ENCODE measurements at regions not wholly inside any gene's neighbourhood (a gene's known extent, or its start where the extent isn't known, plus 50 kb on each side); places are given as distances from the start of the nearest gene placed in this dataset.

- Histone ChIP-seq H4K20me1 (ENCODE audit: insufficient read depth) (no peaks in the 10 kb centered on the region), H3K9me2 (ENCODE audit: insufficient read depth) (no peaks in the 10 kb centered on the region), H3K9me3 (ENCODE audit: low read depth) (no peaks in the 10 kb centered on the region), H3K36me3 (ENCODE audit: low read depth) (no peaks in the 10 kb centered on the region), H3F3A (ENCODE audit: insufficient read depth) (no peaks in the 10 kb centered on the region), H3K27ac (no peak overlapping the region), H3K4me3 (no peak overlapping the region), H3K9ac (no peak overlapping the region), H2AFZ (no peak overlapping the region), H3K4me2 (ENCODE audit: unreplicated experiment) (no peak overlapping the region), H3K79me2 (ENCODE audit: insufficient read depth) (no peaks in the 10 kb centered on the region), H3K4me1 (ENCODE audit: insufficient read depth) (no peaks in the 10 kb centered on the region), H3K27me3 (replicated peaks; ENCODE audit: insufficient read depth) (no peaks in the 10 kb centered on the region)
- in situ Hi-C loops (cut with MboI), result no loop called here
- DNase-seq, result no peak
- no peak for TF ChIP-seq EZH2 (IDR thresholded peaks at IDR 0.05; ENCODE audit: insufficient read depth, poor library complexity, severe bottlenecking)
- no peak for TF ChIP-seq EZH2phosphoT487 (IDR thresholded peaks at IDR 0.05; ENCODE audit: insufficient read depth, low read depth)
- 44 to 50% methylated on average over 1 of the region's 1 CpG for WGBS, 2 experiments (ENCODE audit: low coverage in 1 of 2, low lambda C conversion rate in 2 of 2, missing lambda C conversion rate in 2 of 2)
Observed at GRCh38 chrX:39189431-39189830, 388.2 kb downstream of the MID1IP1 start.

- no peaks in the 10 kb centered on the region for H4K20me1 ChIP-seq (ENCODE audit: insufficient read depth)
- no peak overlapping the region for H3K27ac ChIP-seq
- no peak overlapping the region for H3K4me3 ChIP-seq
- H3F3A ChIP-seq (ENCODE audit: insufficient read depth), result no peaks in the 10 kb centered on the region
- no peaks in the 10 kb centered on the region for H3K9me2 ChIP-seq (ENCODE audit: insufficient read depth)
- H3K9ac ChIP-seq, result no peak overlapping the region
- no peaks in the 10 kb centered on the region for H3K27me3 ChIP-seq (replicated peaks; ENCODE audit: insufficient read depth)
- H2AFZ ChIP-seq, result no peak overlapping the region
- H3K4me2 ChIP-seq (ENCODE audit: unreplicated experiment), result no peak overlapping the region
- H3K79me2 ChIP-seq (ENCODE audit: insufficient read depth), result no peaks in the 10 kb centered on the region
- no peaks in the 10 kb centered on the region for H3K36me3 ChIP-seq (ENCODE audit: low read depth)
- 33 to 36% methylated on average over 3 of the region's 3 CpGs for WGBS, 2 experiments (ENCODE audit: low coverage in 1 of 2, low lambda C conversion rate in 2 of 2, missing lambda C conversion rate in 2 of 2)
- in situ Hi-C loops (cut with MboI), result no loop called here
- no peaks in the 10 kb centered on the region for H3K9me3 ChIP-seq (ENCODE audit: low read depth)
- no peak for DNase-seq
- TF ChIP-seq EZH2 (IDR thresholded peaks at IDR 0.05; ENCODE audit: insufficient read depth, poor library complexity, severe bottlenecking) (no peak), EZH2phosphoT487 (IDR thresholded peaks at IDR 0.05; ENCODE audit: insufficient read depth, low read depth) (no peak)
- H3K4me1 ChIP-seq (ENCODE audit: insufficient read depth), result no peaks in the 10 kb centered on the region; the same call in 1 of the 2 replicates
Observed at GRCh38 chrX:39194673-39195072, 393.4 kb downstream of the MID1IP1 start.

- H3K9me3 ChIP-seq (ENCODE audit: low read depth), result no peaks in the 10 kb centered on the region
- no peaks in the 10 kb centered on the region for H3F3A ChIP-seq (ENCODE audit: insufficient read depth)
- no peaks in the 10 kb centered on the region for H3K9me2 ChIP-seq (ENCODE audit: insufficient read depth)
- H4K20me1 ChIP-seq (ENCODE audit: insufficient read depth), result no peaks in the 10 kb centered on the region
- no peaks in the 10 kb centered on the region for H3K36me3 ChIP-seq (ENCODE audit: low read depth)
- 15 to 17% methylated on average over 6 to 7 of the region's 7 CpGs for WGBS, 2 experiments (ENCODE audit: low coverage in 1 of 2, low lambda C conversion rate in 2 of 2, missing lambda C conversion rate in 2 of 2)
- no peak for DNase-seq
- in situ Hi-C loops (cut with MboI), result no loop called here
- H3K4me3 ChIP-seq, result no peak overlapping the region
- no peak overlapping the region for H3K9ac ChIP-seq
- no peak overlapping the region for H3K4me2 ChIP-seq (ENCODE audit: unreplicated experiment)
- H2AFZ ChIP-seq, result no peak overlapping the region
- H3K4me1 ChIP-seq (ENCODE audit: insufficient read depth), result no peaks in the 10 kb centered on the region; the same call in 1 of the 2 replicates
- TF ChIP-seq EZH2 (IDR thresholded peaks at IDR 0.05; ENCODE audit: insufficient read depth, poor library complexity, severe bottlenecking) (no peak), EZH2phosphoT487 (IDR thresholded peaks at IDR 0.05; ENCODE audit: insufficient read depth, low read depth) (no peak)
- no peak overlapping the region for H3K27ac ChIP-seq
- no peaks in the 10 kb centered on the region for H3K79me2 ChIP-seq (ENCODE audit: insufficient read depth)
- no peaks in the 10 kb centered on the region for H3K27me3 ChIP-seq (replicated peaks; ENCODE audit: insufficient read depth)
Observed at GRCh38 chrX:39195156-39195555, 393.9 kb downstream of the MID1IP1 start.

DNA sequence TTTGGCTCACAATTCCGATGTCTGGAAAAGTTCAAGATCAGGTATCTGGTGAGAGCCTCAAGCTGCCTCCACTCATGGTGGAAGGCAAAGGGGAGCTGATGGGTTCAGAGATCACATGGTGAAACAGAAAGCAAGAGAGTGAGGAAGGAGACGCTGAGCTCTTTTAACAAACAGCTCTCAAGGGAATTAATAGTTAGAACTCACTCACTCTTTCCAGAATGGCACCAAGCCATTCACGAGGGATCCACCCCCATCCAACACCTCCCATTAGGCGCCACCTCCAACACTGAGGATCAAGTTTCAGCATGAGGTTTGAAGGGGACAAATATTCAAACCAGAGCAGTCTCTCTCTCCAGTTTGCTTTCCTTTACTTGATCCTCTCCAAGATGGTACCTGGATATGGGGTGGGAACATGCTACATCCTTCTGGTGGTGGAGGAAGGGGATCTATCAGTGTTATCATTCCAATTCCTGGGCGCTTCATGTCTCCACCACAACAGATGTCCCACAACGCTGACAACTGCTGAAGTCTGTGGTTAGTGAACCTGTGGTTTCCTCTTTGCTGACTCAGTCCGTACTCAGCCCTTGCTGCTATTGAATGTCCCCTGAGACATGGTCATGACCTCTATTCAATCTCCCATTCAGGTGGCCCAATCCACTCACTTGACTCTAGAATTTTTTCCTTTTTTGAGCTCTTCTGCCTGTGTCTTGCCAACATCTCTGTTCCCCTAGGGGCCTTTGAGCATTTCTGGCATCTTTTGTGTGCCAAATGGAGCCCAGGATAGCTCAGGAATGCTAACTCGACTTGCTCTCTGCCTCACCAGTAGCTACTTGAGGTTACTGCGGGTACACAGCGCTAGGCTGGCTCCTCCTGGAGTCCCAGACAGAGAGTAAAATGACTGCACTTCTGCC is 395.2 kb downstream of the MID1IP1 start:
- Histone ChIP-seq H3K27ac (no peak overlapping the region), H3K27me3 (replicated peaks; ENCODE audit: insufficient read depth) (no peaks in the 10 kb centered on the region), H3K9me3 (ENCODE audit: low read depth) (no peaks in the 10 kb centered on the region), H3K4me3 (no peak overlapping the region; the same call in 1 of the 2 replicates), H3K4me1 (ENCODE audit: insufficient read depth) (no peaks in the 10 kb centered on the region; the same call in 1 of the 2 replicates), H3K36me3 (ENCODE audit: low read depth) (no peaks in the 10 kb centered on the region), H3F3A (ENCODE audit: insufficient read depth) (no peaks in the 10 kb centered on the region), H4K20me1 (ENCODE audit: insufficient read depth) (no peaks in the 10 kb centered on the region), H2AFZ (no peak overlapping the region), H3K4me2 (ENCODE audit: unreplicated experiment) (no peak overlapping the region), H3K79me2 (ENCODE audit: insufficient read depth) (no peaks in the 10 kb centered on the region), H3K9me2 (ENCODE audit: insufficient read depth) (no peaks in the 10 kb centered on the region), H3K9ac (no peak overlapping the region)
- peak; percentile 72 for DNase-seq
- TF ChIP-seq EZH2phosphoT487 (IDR thresholded peaks at IDR 0.05; ENCODE audit: insufficient read depth, low read depth) (no peak), EZH2 (IDR thresholded peaks at IDR 0.05; ENCODE audit: insufficient read depth, poor library complexity, severe bottlenecking) (no peak)
- in situ Hi-C loops (cut with MboI), result no loop called here
- 12 to 16% methylated on average over 7 to 10 of the region's 10 CpGs for WGBS, 2 experiments (ENCODE audit: low coverage in 1 of 2, low lambda C conversion rate in 2 of 2, missing lambda C conversion rate in 2 of 2)
